SU-DHL-6 (cell line): ENCODE measurements at regions not wholly inside any gene's neighbourhood (a gene's known extent, or its start where the extent isn't known, plus 50 kb on each side); places are given as distances from the start of the nearest gene placed in this dataset.

Source experiments
- H2AFZ ChIP-seq: fragments of 200-600 bp; sonication (generic); 2 replicates; pipeline ENCODE4 v1.6.1; 2014; ENCODE audit warnings: low read depth, mild to moderate bottlenecking, moderate library complexity, mixed read lengths, antibody characterized with exemption, low read length; ENCODE audit not compliant: severe bottlenecking
- H3F3A ChIP-seq: fragments of 200-600 bp; shearing (Covaris generic); 2 replicates; pipeline ENCODE4 v1.6.0; 2016; ENCODE audit warnings: antibody characterized with exemption, mild to moderate bottlenecking; ENCODE audit not compliant: insufficient read depth
- H3K27ac ChIP-seq: fragments of 200-600 bp; sonication (generic); 2 replicates; pipeline ENCODE4 v1.5.1; 2016; ENCODE audit warnings: low read depth, mild to moderate bottlenecking, low read length, moderate library complexity, mixed read lengths
- H3K27me3 ChIP-seq: fragments of 200-600 bp; sonication (generic), shearing (Covaris generic); 2 replicates; pipeline ENCODE4 v1.6.0; 2014; ENCODE audit warnings: mild to moderate bottlenecking, low read length
- H3K36me3 ChIP-seq: fragments of 200-600 bp; sonication (generic); 2 replicates; pipeline ENCODE4 v1.6.1; 2014; ENCODE audit warnings: mild to moderate bottlenecking, low read length, mixed read lengths
- H3K4me2 ChIP-seq: fragments of 300-600, 200-600 bp; shearing (Covaris generic), sonication (generic); 2 replicates; pipeline ENCODE4 v1.6.0; 2014; ENCODE audit warnings: low read length, low read depth, mild to moderate bottlenecking; ENCODE audit not compliant: poor library complexity, severe bottlenecking
- H3K4me3 ChIP-seq: fragments of 200-600 bp; sonication (generic); 2 replicates; pipeline ENCODE4 v1.5.1; 2014; ENCODE audit warnings: antibody characterized with exemption, low read length, mild to moderate bottlenecking, mixed read lengths; ENCODE audit not compliant: insufficient read depth, poor library complexity, severe bottlenecking
- H3K79me2 ChIP-seq: fragments of 200-600 bp; sonication (generic); 2 replicates; pipeline ENCODE4 v1.6.1; 2014; ENCODE audit warnings: mild to moderate bottlenecking, low read length, moderate library complexity; ENCODE audit not compliant: insufficient read depth
- H3K9ac ChIP-seq: fragments of 200-600 bp; sonication (generic); 2 replicates; pipeline ENCODE4 v1.7.0; 2014; ENCODE audit warnings: mild to moderate bottlenecking, low read length
- H3K9me2 ChIP-seq: fragments of 200-600 bp; sonication (generic); replicated peaks from 2 replicates; pipeline ENCODE4 v1.6.1; 2014; ENCODE audit warnings: low read length; ENCODE audit not compliant: insufficient read depth
- H3K9me3 ChIP-seq: fragments of 200-600 bp; sonication (generic); 2 replicates; pipeline ENCODE4 v1.6.1; 2014; ENCODE audit warnings: low read length, mixed read lengths; ENCODE audit not compliant: insufficient read depth
- H4K20me1 ChIP-seq: fragments of 200-600 bp; sonication (generic); 2 replicates; pipeline ENCODE4 v1.6.1; 2014; ENCODE audit warnings: low read depth, mild to moderate bottlenecking, antibody characterized with exemption, low read length, moderate library complexity, mixed read lengths
- EZH2phosphoT487 ChIP-seq: fragments of 200-600 bp; sonication (generic), shearing (Covaris generic); conservative IDR thresholded peaks from 2 replicates; pipeline ENCODE4 v1.6.1; 2018; ENCODE audit warnings: mild to moderate bottlenecking, antibody characterized with exemption, low read length, moderate library complexity, mixed read lengths
- TF ChIP-seq, protein P1 (sequence below): fragments of 200-600 bp; sonication (generic); IDR thresholded peaks from one replicate; pipeline ENCODE4 v1.5.1; 2017; ENCODE audit warnings: antibody characterized with exemption, mild to moderate bottlenecking, low read length, moderate library complexity; ENCODE audit not compliant: insufficient read depth, poor library complexity, severe bottlenecking

DNA sequence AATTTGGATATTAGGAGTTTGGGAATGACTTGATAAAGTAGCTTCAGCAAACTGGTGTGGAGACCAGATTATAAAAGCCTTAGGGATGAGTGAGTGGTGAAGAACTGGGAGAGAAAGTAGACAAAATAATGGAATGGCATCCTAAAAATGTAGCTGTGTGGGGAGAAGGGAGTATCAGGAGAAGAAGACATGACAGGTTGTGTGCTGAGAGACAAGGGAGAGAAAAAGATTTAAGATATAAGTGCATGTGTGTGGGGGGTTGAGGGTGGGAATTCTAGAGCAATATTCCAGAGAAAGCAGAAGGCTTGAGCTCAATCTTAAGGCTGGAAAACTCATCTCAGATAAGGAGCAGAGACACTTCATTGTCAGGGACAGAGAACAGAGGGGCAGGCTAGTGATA is 159.5 kb downstream of the HNMT start:
- no peak overlapping the region for H3K4me3 ChIP-seq
- H3K9me3 ChIP-seq, result no peaks in the 10 kb centered on the region
- TF ChIP-seq EZH2phosphoT487, result no peak
- TF ChIP-seq, protein P1, sequence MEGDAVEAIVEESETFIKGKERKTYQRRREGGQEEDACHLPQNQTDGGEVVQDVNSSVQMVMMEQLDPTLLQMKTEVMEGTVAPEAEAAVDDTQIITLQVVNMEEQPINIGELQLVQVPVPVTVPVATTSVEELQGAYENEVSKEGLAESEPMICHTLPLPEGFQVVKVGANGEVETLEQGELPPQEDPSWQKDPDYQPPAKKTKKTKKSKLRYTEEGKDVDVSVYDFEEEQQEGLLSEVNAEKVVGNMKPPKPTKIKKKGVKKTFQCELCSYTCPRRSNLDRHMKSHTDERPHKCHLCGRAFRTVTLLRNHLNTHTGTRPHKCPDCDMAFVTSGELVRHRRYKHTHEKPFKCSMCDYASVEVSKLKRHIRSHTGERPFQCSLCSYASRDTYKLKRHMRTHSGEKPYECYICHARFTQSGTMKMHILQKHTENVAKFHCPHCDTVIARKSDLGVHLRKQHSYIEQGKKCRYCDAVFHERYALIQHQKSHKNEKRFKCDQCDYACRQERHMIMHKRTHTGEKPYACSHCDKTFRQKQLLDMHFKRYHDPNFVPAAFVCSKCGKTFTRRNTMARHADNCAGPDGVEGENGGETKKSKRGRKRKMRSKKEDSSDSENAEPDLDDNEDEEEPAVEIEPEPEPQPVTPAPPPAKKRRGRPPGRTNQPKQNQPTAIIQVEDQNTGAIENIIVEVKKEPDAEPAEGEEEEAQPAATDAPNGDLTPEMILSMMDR, result no peak
- no peaks in the 10 kb centered on the region for H3K27me3 ChIP-seq
- H3K9ac ChIP-seq, result no peak overlapping the region
- no peaks in the 10 kb centered on the region for H3K36me3 ChIP-seq
- H4K20me1 ChIP-seq, result no peaks in the 10 kb centered on the region
- H2AFZ ChIP-seq, result no peak overlapping the region
- no peaks in the 10 kb centered on the region for H3K79me2 ChIP-seq
- no peaks in the 10 kb centered on the region for H3K9me2 ChIP-seq
- no peak overlapping the region for H3K4me2 ChIP-seq
- no peaks in the 10 kb centered on the region for H3F3A ChIP-seq
- H3K27ac ChIP-seq, result no peak overlapping the region

DNA sequence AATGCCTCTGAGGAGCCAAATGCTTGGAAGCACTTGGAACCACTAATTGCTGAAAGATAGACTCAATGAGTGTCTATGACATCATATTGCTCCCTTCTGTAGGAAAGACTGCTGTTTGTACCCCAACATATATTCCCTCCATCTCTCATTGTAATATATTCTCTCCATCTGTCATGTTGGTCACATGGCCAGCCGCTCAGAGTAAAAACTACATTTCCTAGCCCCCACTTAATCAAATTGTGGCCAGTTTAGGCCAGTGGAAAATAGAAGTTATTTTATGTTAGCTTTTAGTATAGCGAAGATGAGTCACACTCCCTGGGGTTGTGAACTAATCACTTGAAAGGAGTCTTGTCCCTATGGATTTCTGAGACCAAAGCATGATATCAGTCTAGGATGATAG is 160.2 kb downstream of the HNMT start:
- Histone ChIP-seq H4K20me1 (no peaks in the 10 kb centered on the region), H3K9me3 (no peaks in the 10 kb centered on the region), H3K4me3 (no peak overlapping the region), H3K9ac (no peak overlapping the region), H3K79me2 (no peaks in the 10 kb centered on the region), H3K27me3 (no peaks in the 10 kb centered on the region), H3K4me2 (no peak overlapping the region), H2AFZ (no peak overlapping the region), H3F3A (no peaks in the 10 kb centered on the region), H3K36me3 (no peaks in the 10 kb centered on the region), H3K27ac (no peak overlapping the region), H3K9me2 (no peaks in the 10 kb centered on the region)
- no peak for TF ChIP-seq EZH2phosphoT487
- TF ChIP-seq, protein P1, result no peak

DNA sequence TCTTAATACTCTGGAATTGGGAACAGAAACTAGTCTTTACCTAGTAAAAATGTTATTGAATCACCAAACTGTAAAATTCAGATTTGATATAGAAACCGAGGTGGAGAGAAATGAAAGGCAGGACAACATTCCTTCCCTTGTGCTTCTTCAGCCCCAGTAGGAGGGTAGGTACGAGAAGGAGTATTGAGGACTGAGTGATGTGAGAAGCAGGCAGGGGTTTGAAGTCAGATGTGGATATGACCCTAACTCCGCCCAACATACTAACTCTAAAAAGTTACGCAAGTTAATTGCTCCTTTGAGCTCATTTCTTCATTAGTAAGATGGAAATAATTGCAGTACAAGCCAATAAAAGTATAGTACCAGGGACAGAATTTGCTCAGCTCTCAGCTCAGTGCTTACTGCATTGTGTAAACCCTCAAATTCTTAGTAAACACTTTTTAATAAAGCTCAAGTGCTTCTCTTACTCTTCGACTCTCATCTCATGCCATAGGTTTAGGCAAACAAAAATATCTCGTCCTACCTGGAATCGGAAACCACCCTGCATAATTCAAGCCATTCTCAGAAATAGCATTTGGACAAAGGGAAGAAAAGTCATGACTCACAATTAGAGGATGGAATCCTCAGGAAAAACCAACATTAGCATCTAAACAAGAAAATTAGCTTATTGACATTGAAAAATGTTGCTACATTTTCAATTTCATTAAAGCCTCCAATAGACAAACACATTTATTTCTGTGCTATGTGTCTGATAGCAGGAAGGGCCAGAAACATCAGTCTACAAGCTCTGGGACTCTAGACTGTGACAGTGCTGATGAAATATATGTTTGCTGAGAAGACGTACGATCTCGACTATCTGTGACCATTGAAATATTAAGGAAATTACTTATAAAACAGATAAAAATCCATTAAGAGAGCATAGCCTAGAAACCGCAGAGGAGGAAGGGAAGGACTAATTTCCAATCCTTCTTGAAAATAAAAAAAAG is 161.3 kb downstream of the HNMT start:
- no peaks in the 10 kb centered on the region for H3K27me3 ChIP-seq
- no peaks in the 10 kb centered on the region for H3K9me3 ChIP-seq
- no peaks in the 10 kb centered on the region for H4K20me1 ChIP-seq
- H2AFZ ChIP-seq, result no peak overlapping the region
- H3K36me3 ChIP-seq, result no peaks in the 10 kb centered on the region
- TF ChIP-seq, protein P1, result no peak
- no peak for TF ChIP-seq EZH2phosphoT487
- no peak overlapping the region for H3K27ac ChIP-seq
- H3F3A ChIP-seq, result no peaks in the 10 kb centered on the region
- H3K4me2 ChIP-seq, result no peak overlapping the region
- H3K4me3 ChIP-seq, result no peak overlapping the region
- H3K79me2 ChIP-seq, result no peaks in the 10 kb centered on the region
- H3K9me2 ChIP-seq, result no peaks in the 10 kb centered on the region
- no peak overlapping the region for H3K9ac ChIP-seq
